SJSA1 (cell line): ENCODE measurements at regions not wholly inside any gene's neighbourhood (a gene's known extent, or its start where the extent isn't known, plus 50 kb on each side); places are given as distances from the start of the nearest gene placed in this dataset.
"Not testable (repeated sequence)": the region's sequence is repeated elsewhere in the genome, so short reads cannot be mapped to it uniquely, and the experiment has no call there.

Experiments used
- DNase-seq, 2 experiments: peaks; one replicate each; pipeline ENCODE4 v3.0.0-alpha.2; 2015 to 2020; ENCODE audit warnings: low spot score in 2 of 2, low read depth in 1 of 2
- H3K27ac ChIP-seq: fragments of 250-450 bp; sonication (Bioruptor Pico); 2 replicates; pipeline ENCODE4 v1.5.1; 2020; ENCODE audit warnings: mild to moderate bottlenecking, moderate library complexity
- H3K27me3 ChIP-seq: fragments of 250-450 bp; sonication (Bioruptor Pico); replicated peaks from 2 replicates; pipeline ENCODE4 v1.5.1; 2020; ENCODE audit warnings: mild to moderate bottlenecking, moderate library complexity
- H3K36me3 ChIP-seq: fragments of 250-450 bp; sonication (Bioruptor Pico); 2 replicates; pipeline ENCODE4 v1.5.1; 2020; ENCODE audit warnings: mild to moderate bottlenecking
- H3K4me1 ChIP-seq: fragments of 250-450 bp; sonication (Bioruptor Pico); replicated peaks from 2 replicates; pipeline ENCODE4 v1.6.1; 2021; ENCODE audit warnings: mild to moderate bottlenecking
- H3K4me3 ChIP-seq: fragments of 250-450 bp; sonication (Bioruptor Pico); 2 replicates; pipeline ENCODE4 v1.5.1; 2020; ENCODE audit warnings: mild to moderate bottlenecking
- H3K9me3 ChIP-seq: fragments of 250-450 bp; sonication (Bioruptor Pico); replicated peaks from 2 replicates; pipeline ENCODE4 v1.5.1; 2020; ENCODE audit warnings: mild to moderate bottlenecking

DNA sequence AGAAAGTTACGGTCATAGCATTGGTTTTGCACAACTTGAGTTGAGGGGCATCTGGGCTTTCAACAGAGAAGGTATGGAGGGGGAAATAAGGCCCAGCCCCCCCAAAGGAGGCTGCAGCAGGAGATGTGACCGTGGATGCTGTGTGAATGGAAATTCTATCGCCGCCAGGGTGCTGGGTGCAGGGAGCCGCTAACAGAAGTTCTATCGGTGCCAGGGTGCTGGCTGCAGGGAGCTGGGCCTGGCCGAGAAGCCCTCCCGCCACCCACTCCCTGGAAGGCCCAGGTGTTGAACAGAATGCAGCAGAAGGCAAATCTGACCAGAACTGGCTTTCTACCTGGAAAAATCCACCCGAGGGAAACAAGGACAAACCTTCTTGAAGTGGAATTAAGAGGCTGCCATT lies 115.0 kb downstream of the SHANK2 start:
- no peaks in the 10 kb centered on the region for H3K9me3 ChIP-seq
- no peaks in the 10 kb centered on the region for H3K4me1 ChIP-seq
- H3K4me3 ChIP-seq: no peak overlapping the region
- DNase-seq: no peak
- H3K27me3 ChIP-seq: no peaks in the 10 kb centered on the region
- no peaks in the 10 kb centered on the region for H3K36me3 ChIP-seq
- H3K27ac ChIP-seq: no peak overlapping the region

DNA sequence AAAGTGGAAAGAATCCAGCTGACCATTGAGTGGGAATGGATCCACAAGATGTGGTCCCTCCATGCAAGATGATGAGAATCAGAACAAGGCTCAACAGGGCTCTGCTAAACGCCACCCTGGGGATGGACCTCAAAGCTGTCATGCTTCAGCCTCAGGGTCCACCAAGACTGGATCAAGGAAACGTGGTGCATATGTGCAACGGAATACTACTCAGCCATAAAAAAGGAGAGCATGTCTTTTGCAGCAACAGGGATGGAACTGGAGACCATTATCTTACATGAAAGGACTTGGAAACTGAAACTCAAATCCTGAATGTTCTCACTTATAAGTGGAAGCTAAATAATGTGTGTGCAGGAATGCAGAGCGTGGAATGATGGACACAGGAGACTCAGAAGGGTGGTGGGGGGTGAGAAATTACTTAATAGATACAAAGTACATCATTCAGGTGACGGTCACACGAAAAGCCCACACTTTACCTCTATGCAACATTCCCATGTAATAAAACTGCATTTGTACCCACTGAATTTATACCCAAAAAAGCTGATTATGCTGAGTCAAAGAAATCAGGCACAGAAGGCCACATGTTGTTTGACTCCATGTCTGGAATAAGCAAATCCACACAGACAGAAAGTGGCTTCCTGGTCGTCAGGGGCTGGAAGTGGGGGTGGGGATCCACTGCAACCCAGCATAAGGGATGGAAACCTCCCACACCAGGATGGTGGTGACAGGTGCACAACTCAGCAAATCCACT lies 116.1 kb downstream of the SHANK2 start:
- Histone ChIP-seq H3K4me1 (no peaks in the 10 kb centered on the region), H3K27ac (no peak overlapping the region), H3K4me3 (no peak overlapping the region), H3K27me3 (no peaks in the 10 kb centered on the region), H3K36me3 (no peaks in the 10 kb centered on the region), H3K9me3 (no peaks in the 10 kb centered on the region)
- no peak for DNase-seq

DNA sequence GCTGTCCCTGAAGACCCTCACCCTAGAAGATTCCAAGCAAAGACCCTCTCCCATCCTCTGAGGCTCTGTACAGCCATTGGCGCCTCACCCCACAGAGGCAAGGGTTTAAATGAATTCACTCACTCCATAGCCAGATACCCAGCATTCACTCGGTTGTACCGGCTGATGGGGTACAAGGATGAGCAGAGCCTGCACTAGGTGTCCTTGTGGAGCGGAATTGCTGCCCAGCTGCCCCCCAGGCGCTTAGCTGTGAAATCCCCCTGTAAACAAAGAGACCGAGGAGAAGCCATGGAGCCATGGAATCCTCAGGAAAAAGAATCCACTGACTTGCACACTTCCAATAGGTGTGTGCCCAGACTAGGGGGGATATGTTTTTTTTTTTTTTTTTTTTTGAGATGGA lies 117.3 kb downstream of the SHANK2 start:
- H3K4me3 ChIP-seq: no peak overlapping the region
- H3K9me3 ChIP-seq: no peaks in the 10 kb centered on the region
- DNase-seq: no peak
- no peaks in the 10 kb centered on the region for H3K36me3 ChIP-seq
- H3K27me3 ChIP-seq: no peaks in the 10 kb centered on the region
- H3K4me1 ChIP-seq: no peaks in the 10 kb centered on the region
- no peak overlapping the region for H3K27ac ChIP-seq

DNA sequence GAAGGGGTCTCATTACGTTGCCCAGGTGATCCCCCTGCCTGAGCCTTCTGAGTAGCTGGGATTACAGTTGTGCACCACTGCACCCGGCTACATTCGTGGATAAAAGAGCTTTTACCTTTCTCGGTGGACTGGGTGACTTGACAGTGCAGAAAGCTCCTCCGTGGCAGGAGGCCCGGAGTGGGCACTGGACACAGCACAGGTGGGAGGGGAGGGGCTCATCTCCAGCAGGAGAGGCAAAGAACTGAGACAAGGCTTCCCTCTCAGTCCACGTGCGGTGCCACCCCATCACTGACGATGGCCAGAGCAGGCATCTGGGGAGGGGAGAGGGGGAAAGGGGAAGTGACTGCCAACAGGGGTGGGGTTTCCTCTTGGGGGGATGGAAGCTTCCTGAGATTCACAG lies 118.4 kb downstream of the SHANK2 start:
- no peaks in the 10 kb centered on the region for H3K4me1 ChIP-seq
- H3K9me3 ChIP-seq: no peaks in the 10 kb centered on the region
- DNase-seq: no peak
- no peaks in the 10 kb centered on the region for H3K27me3 ChIP-seq
- H3K36me3 ChIP-seq: no peaks in the 10 kb centered on the region
- H3K27ac ChIP-seq: no peak overlapping the region
- no peak overlapping the region for H3K4me3 ChIP-seq

DNA sequence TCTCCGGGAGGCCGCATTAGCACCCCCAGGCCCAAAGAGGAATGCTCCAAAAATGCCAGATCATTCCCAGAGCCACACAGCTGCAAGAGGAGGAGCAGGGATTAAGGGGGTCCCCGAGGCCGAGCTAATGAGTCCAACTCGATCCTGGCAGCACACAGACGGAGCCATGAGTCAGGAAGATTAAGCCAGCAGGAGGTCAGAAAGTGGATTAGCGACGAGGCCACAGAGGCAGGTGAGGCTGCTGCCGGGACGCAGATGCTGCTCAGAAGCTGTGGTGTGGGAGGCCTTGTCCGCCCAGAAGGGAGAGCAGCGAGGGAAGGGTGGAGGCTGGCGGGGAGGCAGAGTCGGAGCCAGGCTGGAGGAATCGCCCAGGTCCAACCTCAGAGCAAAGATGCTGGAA lies 120.5 kb downstream of the SHANK2 start:
- no peaks in the 10 kb centered on the region for H3K9me3 ChIP-seq
- H3K36me3 ChIP-seq: no peaks in the 10 kb centered on the region
- H3K27ac ChIP-seq: no peak overlapping the region
- H3K4me1 ChIP-seq: no peaks in the 10 kb centered on the region
- no peaks in the 10 kb centered on the region for H3K27me3 ChIP-seq
- no peak overlapping the region for H3K4me3 ChIP-seq
- no peak for DNase-seq

DNA sequence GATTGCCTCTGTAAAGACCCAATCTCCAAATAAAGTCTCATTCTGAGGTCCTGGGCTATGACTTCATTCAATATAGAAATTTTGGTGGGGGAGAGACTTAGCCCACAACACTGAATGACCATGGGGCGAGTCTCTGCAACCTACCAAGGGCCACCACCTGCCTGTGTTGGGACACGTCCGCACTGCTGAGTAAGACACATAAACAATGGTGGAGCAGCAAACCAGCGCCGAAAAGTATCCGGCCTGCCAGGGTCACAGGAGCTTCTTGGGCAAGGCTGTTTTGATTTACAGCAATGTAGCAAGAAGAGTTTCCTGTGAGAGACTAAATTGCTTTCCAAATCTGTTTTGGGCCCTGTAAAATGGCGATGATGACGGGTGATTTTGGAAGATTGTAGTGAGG lies 122.3 kb downstream of the SHANK2 start:
- Histone ChIP-seq H3K4me3 (no peak overlapping the region), H3K4me1 (no peaks in the 10 kb centered on the region), H3K36me3 (no peaks in the 10 kb centered on the region), H3K9me3 (no peaks in the 10 kb centered on the region), H3K27ac (no peak overlapping the region), H3K27me3 (no peaks in the 10 kb centered on the region)
- no peak for DNase-seq

DNA sequence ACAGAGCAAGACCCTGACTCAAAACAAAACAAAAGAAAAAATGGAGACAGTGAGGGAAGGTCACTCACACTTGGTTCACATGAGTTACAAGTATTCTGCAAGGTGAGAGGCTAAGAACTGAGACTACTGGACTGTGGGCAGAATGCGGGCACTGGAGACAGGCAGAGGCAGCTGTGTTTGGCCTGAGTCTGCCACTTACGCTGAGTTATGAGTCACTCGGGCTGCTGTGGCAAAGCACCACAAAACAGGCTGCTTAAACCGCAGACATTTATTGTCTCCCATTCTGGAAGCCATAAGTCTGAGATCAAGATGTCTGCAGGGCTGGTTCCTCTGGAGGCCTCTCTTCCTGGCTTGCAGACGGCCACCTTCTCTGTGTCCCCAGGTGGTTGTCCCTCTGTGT lies 122.8 kb downstream of the SHANK2 start:
- no peaks in the 10 kb centered on the region for H3K36me3 ChIP-seq
- no peaks in the 10 kb centered on the region for H3K4me1 ChIP-seq
- no peaks in the 10 kb centered on the region for H3K9me3 ChIP-seq
- no peak for DNase-seq
- no peak overlapping the region for H3K27ac ChIP-seq
- H3K4me3 ChIP-seq: no peak overlapping the region
- no peaks in the 10 kb centered on the region for H3K27me3 ChIP-seq

DNA sequence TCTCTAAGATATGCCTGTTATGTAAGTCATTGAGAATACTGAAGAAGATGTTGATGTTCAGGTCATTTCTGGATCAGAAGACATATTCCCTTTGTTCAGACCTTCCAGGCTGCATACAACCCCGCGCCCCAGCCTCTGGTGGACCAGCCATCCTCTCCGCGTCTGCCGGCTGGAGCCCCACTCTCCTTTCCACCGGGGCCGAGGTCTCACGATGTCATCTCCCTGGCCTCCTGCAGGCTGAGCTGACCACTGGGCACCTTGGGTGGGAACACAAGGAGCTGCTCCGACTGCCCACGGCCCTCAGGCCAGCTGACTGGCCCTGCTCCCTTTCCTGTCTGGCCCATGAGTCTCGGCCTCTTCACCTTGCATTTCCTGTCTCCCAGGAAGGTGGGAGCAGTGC lies 124.6 kb downstream of the SHANK2 start:
- H3K27ac ChIP-seq: no peak overlapping the region
- no peak overlapping the region for H3K4me3 ChIP-seq
- no peaks in the 10 kb centered on the region for H3K36me3 ChIP-seq
- no peaks in the 10 kb centered on the region for H3K4me1 ChIP-seq
- no peak for DNase-seq
- H3K9me3 ChIP-seq: no peaks in the 10 kb centered on the region
- H3K27me3 ChIP-seq: no peaks in the 10 kb centered on the region

DNA sequence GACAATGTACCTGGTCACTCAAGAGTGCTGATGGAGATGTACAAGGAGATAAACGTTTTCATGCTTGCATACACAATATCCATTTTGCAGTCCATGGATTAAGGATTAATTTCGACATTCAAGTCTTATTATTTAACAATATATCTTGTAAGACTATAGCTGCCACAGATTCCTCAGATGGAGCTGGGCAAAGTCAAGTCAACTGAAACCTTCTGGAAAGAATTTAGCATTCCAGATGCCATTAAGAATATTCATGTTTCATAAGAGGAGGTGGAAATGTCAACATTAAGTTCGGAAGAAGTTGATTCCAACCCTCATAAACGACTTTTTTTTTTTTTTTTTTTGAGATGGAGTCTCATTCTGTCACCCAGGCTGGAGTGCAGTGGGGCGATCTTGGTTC lies 126.0 kb downstream of the SHANK2 start:
- H3K4me3 ChIP-seq, H3K27me3 ChIP-seq, H3K4me1 ChIP-seq, H3K27ac ChIP-seq, H3K9me3 ChIP-seq, H3K36me3 ChIP-seq, DNase-seq: not testable (repeated sequence)

DNA sequence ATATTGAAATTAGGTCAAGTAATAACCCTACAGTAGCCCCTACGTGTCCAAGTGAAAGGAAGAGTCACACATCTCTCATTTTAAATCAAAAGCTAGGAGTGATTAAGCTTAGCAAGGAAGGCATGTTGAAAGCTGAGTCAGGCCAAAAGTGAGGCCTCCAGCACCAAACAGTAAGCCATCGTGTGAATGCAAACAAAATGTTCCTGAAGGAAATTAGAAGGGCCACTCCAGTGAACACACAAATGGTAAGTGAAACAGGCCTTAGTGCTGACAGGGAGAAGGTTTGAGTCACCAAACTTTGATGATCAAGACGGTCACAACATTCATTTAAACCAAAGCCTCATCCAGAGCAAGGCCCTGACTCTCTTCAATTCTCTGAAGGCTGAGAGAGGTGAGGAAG lies 127.2 kb downstream of the SHANK2 start:
- Histone ChIP-seq H3K27me3 (no peaks in the 10 kb centered on the region), H3K27ac (no peak overlapping the region), H3K4me3 (no peak overlapping the region), H3K4me1 (no peaks in the 10 kb centered on the region), H3K9me3 (no peaks in the 10 kb centered on the region), H3K36me3 (no peaks in the 10 kb centered on the region)
- DNase-seq: no peak

DNA sequence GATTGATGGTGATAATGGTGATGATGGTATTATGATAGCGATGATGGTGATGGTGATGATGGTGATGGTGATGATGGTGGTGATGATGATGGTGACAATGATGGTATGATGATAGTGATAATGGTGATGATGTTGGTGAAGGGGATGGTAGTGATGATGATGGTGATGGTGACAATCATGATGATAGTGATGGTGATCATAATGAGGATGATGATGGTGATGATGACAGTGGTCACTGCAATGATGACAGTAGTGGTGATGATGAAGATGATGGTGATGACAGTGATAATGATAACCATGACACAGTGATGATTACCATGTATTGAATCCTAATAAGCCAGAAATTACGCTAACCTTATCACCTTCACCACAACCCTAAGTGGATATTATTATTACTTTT lies 128.2 kb downstream of the SHANK2 start:
- H3K9me3 ChIP-seq: no peaks in the 10 kb centered on the region
- no peaks in the 10 kb centered on the region for H3K4me1 ChIP-seq
- H3K4me3 ChIP-seq: no peak overlapping the region
- no peak overlapping the region for H3K27ac ChIP-seq
- no peaks in the 10 kb centered on the region for H3K27me3 ChIP-seq
- no peak for DNase-seq
- no peaks in the 10 kb centered on the region for H3K36me3 ChIP-seq

DNA sequence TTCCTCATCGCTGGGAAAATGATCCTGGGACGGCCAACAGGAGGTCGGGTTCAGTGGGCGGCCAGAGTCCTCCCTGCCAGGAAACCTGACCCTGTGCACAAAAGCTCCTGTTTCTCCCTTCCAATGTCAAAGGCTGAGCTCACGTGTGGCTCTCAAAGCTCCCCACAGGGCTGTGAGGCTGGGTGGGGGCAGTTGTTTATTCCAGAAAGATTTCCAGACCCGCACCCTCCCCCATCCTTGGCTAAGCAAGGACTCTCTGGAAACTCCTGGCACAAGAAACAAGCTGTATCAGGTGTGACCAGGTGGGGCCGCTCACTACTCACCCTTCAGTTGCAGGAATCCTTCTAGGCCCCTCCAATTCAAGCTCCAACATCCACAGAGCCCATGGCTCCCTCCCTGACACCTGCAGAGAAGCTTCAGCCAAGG lies 131.9 kb downstream of the SHANK2 start:
- DNase-seq: no peak
- H3K4me1 ChIP-seq: no peaks in the 10 kb centered on the region
- no peaks in the 10 kb centered on the region for H3K9me3 ChIP-seq
- no peaks in the 10 kb centered on the region for H3K27me3 ChIP-seq
- H3K27ac ChIP-seq: no peak overlapping the region
- H3K36me3 ChIP-seq: no peaks in the 10 kb centered on the region
- no peak overlapping the region for H3K4me3 ChIP-seq

DNA sequence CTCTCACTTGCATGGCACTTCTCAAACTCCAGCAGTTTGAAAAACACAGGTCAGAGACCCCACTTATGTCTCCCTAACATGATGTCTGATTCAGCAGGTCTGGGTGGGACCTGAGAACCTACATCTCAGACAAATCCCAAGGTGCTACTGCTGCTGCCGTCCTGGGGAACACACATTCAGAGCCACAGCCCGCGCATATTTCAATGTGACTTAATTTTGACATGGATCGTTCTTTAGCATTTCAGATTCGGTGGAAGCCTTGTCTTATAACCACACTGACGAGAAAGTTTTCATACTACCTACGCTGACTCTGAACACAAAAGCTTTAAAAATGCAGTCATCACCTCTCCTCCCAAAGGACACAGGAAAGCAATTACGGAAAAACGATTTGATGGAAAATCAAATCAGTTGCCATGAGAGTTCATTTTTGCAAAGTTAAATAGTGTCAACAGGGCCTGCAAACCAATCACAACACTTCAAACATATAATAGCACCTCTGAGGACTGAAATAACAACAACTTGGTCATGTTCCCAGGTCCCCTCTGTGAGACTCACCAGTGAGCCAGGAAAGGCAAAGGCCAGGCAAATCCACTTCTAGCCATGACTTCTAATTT lies 132.6 kb downstream of the SHANK2 start:
- H3K36me3 ChIP-seq: no peaks in the 10 kb centered on the region
- no peak for DNase-seq
- no peak overlapping the region for H3K4me3 ChIP-seq
- H3K27me3 ChIP-seq: no peaks in the 10 kb centered on the region
- H3K4me1 ChIP-seq: no peaks in the 10 kb centered on the region
- no peak overlapping the region for H3K27ac ChIP-seq
- no peaks in the 10 kb centered on the region for H3K9me3 ChIP-seq

DNA sequence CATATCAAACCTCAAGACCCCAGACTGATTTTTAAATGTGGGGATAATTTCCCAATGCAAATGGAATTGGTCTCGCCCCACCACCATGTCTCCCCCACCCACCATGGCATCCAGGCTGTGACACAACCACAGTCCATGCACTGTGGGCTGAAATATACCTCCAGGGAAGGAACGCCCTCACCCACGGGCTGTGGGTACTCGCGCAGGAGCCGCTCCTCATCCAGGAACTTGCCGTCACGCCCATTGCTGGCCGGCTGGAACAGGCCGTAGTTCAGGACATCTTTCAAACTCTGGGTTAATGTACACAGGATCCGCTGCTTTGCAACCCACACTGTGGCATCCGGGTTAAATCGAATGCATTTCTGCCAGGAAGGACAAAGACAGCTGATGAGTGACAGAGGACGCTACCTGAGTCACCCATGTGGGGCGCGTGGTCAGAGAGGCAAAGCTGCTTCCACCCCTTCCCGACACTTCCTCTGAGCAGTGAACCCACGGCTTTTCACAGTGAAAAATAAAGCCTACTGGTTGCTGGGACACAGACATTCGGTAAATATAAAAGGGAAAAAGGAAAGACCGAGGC lies 133.6 kb downstream of the SHANK2 start:
- no peaks in the 10 kb centered on the region for H3K36me3 ChIP-seq
- H3K27ac ChIP-seq: no peak overlapping the region
- H3K27me3 ChIP-seq: no peaks in the 10 kb centered on the region
- no peaks in the 10 kb centered on the region for H3K4me1 ChIP-seq
- H3K9me3 ChIP-seq: no peaks in the 10 kb centered on the region
- no peak overlapping the region for H3K4me3 ChIP-seq
- no peak for DNase-seq
